Activated naive CD8-positive, alpha-beta T cell treated with anti-CD3 and anti-CD28 coated beads, Interleukin-2, amount 50 U/mL, for 24 hours (primary cell): ENCODE measurements at regions not wholly inside any gene's neighbourhood (a gene's known extent, or its start where the extent isn't known, plus 50 kb on each side); places are given as distances from the start of the nearest gene placed in this dataset.

ENCODE experiments used
- ATAC-seq: fragments of 150-1000 bp; cut with Tn5 transposase; one replicate; pipeline ENCODE4 v1.10.0; 2021
- DNase-seq: peaks from one replicate; pipeline ENCODE4 v3.0.0; 2021
- H3K27ac Mint-ChIP-seq: one replicate; pipeline ENCODE4 v1.8.0; 2021; ENCODE audit warnings: mild to moderate bottlenecking, mixed read lengths
- H3K27me3 Mint-ChIP-seq: one replicate; pipeline ENCODE4 v1.8.0; 2021; ENCODE audit warnings: mixed read lengths
- H3K36me3 Mint-ChIP-seq: one replicate; pipeline ENCODE4 v1.8.0; 2021; ENCODE audit warnings: low read depth, mixed read lengths
- H3K4me1 Mint-ChIP-seq: one replicate; pipeline ENCODE4 v1.8.0; 2021; ENCODE audit warnings: mixed read lengths
- H3K4me3 Mint-ChIP-seq: one replicate; pipeline ENCODE4 v1.8.0; 2021; ENCODE audit warnings: mild to moderate bottlenecking, moderate library complexity, mixed read lengths
- H3K9me3 Mint-ChIP-seq: one replicate; pipeline ENCODE4 v1.8.0; 2021; ENCODE audit warnings: mixed read lengths

DNA sequence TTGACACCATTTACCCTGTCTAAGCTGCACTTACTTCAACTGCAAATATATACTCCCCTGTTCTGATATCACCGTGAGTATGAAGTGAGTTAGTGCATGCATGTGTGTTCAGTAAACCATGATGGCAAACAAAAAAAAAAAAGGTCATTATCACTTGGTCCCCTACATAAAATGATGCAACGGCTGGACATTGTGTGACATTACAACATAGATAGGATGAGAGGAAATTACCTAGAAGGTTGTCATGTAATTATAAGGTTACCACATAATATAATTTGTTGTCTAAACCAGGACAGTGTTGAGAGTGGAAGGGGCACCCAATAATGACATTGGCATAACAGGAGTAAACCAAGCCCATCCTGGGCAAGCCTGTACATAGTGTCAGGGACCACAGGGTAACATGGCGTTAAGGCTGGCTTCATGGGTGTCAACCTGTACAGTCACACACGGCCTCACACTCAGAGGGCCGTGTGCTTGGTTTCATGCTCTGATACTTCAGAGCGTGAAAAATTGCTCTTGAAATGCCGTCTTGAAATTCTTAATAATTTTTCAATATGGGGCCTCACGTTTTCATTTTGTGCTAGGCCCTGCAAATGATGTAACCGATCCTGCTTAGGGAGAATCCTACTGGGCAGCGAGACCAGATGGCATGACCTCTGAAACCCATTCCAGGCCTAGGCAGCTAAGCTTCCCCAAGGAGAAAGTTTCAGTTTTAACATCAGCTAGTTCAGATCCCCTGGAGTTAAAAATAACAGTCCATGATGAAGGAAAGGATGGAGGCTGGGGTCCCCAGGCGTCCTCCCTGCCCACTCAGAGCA is 106.1 kb downstream of the AXIN2 start:
- peaks cover 6% of the 10 kb centered on the region for H3K27me3 Mint-ChIP-seq

DNA sequence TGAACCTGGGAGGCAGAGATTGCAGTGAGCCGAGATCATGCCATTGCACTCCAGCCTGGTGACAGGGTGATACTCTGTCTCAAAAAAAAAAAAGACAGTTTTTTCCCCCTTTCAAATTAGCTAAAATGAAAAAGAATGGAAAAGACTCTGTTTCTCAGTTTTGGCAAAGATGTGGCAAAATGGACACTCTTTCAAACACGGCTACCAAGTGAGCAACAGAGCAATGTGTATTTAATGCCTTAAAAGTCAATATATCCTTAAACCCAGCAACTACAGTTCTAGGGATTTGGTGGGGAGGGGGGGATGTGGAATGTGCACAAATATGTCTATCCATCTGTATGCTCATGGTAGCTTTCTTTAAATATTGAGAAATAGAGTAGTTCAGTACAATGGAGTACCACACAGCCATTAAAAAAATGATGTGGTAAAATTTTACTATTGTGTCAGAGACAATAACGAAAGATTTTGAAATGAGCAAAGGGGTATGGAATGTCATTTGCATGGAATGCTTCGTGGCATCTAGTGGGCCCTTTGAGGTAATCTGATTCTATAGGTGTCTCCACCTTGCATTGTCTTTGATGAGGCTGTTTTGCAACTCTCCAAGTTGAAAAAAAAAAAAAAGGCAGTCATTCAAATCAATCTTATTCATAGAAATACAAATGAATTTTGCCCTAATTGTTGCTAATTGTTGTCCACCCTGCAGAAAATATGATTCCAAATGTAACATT is 108.1 kb downstream of the AXIN2 start:
- no peak for DNase-seq
- Mint-ChIP-seq H3K36me3 (no peaks in the 10 kb centered on the region), H3K4me3 (no peak overlapping the region), H3K27me3 (peaks cover 4% of the 10 kb centered on the region), H3K4me1 (no peaks in the 10 kb centered on the region), H3K9me3 (peaks cover 5% of the 10 kb centered on the region), H3K27ac (no peak overlapping the region)
- ATAC-seq = no peak

More for the DNA sequence above, 106.1 kb downstream of the AXIN2 start:
- Mint-ChIP-seq H3K27ac (no peak overlapping the region), H3K4me3 (no peak overlapping the region), H3K9me3 (no peaks in the 10 kb centered on the region), H3K36me3 (no peaks in the 10 kb centered on the region), H3K4me1 (no peaks in the 10 kb centered on the region)
- no peak for ATAC-seq
- no peak for DNase-seq

DNA sequence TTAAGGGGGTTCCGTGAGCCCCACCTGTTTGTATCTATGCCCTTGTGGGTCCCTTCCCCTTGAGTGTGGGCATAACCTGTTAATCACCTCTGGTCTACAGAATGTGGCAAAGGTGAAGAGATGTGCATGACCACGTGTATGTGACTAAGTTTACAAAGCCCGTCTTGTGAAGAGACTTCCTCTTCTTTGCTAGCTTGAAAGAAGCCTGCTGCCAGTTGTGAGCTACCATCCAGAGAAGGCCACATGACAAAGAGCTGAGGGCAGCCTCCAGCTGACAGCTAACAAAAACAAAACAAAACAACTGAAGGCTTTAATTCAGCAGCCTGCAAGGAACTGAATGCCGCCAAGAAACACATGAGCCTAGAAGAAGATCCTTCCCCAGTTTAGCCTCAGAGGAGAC is 112.0 kb downstream of the AXIN2 start:
- H3K9me3 Mint-ChIP-seq = peaks cover 5% of the 10 kb centered on the region
- H3K4me1 Mint-ChIP-seq = no peaks in the 10 kb centered on the region
- H3K27ac Mint-ChIP-seq = no peak overlapping the region
- H3K36me3 Mint-ChIP-seq = no peaks in the 10 kb centered on the region
- no peak overlapping the region for H3K4me3 Mint-ChIP-seq
- no peak for DNase-seq
- ATAC-seq = no peak
- H3K27me3 Mint-ChIP-seq = peaks cover 8% of the 10 kb centered on the region

DNA sequence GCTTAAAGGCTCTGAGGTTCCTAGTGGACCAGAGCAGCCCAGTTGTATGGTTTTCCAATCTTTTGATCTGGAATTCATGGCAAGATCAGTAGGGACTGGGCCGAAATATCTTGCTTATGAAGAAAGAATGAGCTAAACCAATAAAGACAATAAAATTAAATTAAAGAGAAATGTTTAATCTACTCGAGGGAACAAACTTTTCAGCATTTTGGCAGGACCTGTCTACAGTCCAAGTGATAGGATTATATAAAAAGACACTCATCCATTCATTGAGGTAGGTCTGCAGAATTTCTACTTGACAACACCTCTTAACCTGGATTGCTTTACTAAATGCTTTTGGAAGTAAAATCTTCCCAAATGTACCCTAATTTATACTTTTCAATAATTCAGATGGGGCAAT is 113.6 kb downstream of the AXIN2 start:
- Mint-ChIP-seq H3K27ac (no peak overlapping the region), H3K9me3 (peaks cover 5% of the 10 kb centered on the region), H3K4me3 (no peak overlapping the region), H3K36me3 (no peaks in the 10 kb centered on the region), H3K27me3 (peaks cover 8% of the 10 kb centered on the region), H3K4me1 (no peaks in the 10 kb centered on the region)
- DNase-seq (no peak), ATAC-seq (no peak)

DNA sequence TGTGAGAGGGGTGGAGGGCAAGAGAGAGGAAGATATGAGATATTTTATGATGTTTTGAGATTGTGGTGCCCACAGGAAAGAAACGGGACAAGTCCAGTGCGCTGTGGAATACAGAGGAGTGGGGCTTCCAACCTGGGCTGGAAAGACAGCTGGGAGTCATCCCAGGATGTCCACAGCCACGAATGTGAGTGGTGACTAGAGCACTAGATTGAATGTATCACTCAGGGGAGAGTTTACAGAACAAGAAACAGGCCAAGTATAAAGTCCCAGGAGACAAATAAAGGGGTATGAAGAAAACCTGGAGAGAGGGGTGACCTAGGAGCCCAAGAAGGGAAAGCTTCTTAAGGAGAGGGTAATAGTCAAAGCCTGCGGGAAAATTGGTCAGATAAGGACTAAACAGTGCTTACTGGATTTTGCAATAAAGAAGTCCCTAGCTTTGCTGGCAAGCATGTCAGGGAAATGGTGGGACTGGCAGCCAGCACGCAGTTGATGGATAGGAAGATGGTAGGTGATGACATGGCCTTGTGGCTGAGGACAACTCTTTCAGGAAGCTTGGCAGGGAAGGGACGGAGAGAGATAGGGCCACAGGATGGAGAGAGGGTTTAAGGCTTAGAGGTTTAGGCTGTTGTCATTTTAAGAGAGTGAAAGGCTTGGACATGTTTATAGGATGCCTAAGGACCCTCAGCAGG is 114.5 kb downstream of the AXIN2 start:
- ATAC-seq (no peak), DNase-seq (no peak)
- Mint-ChIP-seq H3K27me3 (peaks cover 8% of the 10 kb centered on the region), H3K4me1 (peaks cover 2% of the 10 kb centered on the region), H3K36me3 (no peaks in the 10 kb centered on the region), H3K27ac (no peak overlapping the region), H3K4me3 (no peak overlapping the region), H3K9me3 (peaks cover 5% of the 10 kb centered on the region)

DNA sequence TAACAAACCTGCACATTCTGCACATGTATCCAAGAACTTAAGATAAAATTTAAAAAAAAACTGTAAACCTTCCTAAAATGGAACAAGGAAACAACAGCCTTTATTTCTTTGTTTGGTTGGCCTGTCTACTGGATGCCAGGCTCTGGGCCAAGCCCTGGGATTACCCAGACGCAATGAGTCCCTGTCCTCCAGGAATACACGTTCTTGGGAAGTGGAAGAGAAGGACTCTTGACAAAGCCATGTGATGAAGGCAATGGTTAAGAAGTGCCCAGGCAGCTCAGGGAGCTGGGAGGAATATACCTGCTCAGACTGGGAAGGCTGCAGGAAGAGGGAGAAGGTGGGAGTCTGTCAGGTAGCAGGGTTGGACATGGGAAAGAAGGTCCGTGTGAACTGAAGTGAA is 115.4 kb downstream of the AXIN2 start:
- Mint-ChIP-seq H3K36me3 (no peaks in the 10 kb centered on the region), H3K27me3 (peaks cover 8% of the 10 kb centered on the region), H3K4me3 (no peak overlapping the region), H3K9me3 (peaks cover 5% of the 10 kb centered on the region), H3K27ac (no peak overlapping the region), H3K4me1 (peaks cover 2% of the 10 kb centered on the region)
- ATAC-seq (no peak), DNase-seq (no peak)

DNA sequence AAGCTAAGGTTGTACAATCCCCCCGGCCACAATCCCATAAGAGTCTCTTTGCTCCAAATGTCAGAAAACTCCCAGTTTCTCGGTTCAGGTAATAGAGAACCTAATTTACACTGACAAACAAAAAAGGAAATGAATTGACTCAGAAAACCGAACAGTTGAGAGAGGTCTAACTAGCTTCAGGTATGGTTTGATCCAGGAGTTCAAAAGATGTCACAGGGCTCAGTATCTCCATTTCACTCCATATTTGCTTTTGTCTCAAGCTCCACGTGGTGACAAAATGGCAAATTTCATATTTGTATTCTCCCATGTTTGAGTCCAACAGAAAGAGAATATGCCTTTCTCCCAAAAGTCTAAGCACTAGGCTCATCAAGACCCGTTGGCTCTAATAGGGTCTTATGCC is 117.4 kb downstream of the AXIN2 start:
- Mint-ChIP-seq H3K9me3 (no peaks in the 10 kb centered on the region), H3K4me3 (no peak overlapping the region), H3K36me3 (no peaks in the 10 kb centered on the region), H3K4me1 (peaks cover 2% of the 10 kb centered on the region), H3K27ac (no peak overlapping the region), H3K27me3 (peaks cover 13% of the 10 kb centered on the region)
- no peak for DNase-seq
- ATAC-seq = no peak

DNA sequence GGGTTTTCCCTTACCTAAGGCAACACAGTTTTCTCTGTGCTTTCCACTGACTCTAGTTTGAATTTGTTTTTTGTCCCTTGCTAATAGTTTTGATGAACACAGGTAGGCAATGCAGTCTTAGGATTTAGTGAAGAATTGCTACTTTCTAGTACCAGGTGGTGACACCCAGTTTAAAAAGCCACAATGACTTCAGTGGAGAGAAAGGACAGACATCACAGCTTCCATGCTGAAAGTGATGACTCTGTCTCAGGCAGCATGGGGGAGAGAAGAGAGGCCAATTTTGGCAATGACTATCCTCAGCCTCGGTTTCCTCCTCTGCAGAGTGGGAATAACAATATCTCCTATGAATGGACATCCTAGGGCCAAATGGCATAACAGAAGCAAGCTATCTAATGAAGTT is 118.8 kb downstream of the AXIN2 start:
- no peak overlapping the region for H3K4me3 Mint-ChIP-seq
- DNase-seq = no peak
- H3K27me3 Mint-ChIP-seq = peaks cover 18% of the 10 kb centered on the region
- peaks cover 2% of the 10 kb centered on the region for H3K4me1 Mint-ChIP-seq
- no peak for ATAC-seq
- H3K27ac Mint-ChIP-seq = no peak overlapping the region
- no peaks in the 10 kb centered on the region for H3K9me3 Mint-ChIP-seq
- no peaks in the 10 kb centered on the region for H3K36me3 Mint-ChIP-seq

DNA sequence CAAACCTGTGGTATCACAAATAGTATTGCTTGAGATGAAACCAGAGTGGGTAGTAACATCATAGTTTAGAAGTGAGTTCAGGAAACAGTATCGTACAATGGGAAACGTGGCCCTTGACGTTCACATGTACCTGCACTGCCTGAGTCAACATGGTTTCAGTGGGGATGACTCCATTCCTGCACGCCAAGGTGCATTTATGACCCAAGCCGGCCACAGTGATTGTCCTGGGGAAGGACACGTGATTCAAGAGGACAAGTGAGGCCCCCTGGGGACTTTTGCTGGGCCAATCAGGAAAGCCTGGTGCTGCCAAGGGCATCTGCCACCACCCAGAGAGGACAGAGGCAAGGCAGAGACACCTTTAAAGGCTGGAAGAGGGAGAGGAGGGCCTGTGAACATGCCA is 119.2 kb downstream of the AXIN2 start:
- ATAC-seq = no peak
- H3K36me3 Mint-ChIP-seq = no peaks in the 10 kb centered on the region
- H3K4me1 Mint-ChIP-seq = peaks cover 2% of the 10 kb centered on the region
- DNase-seq = no peak
- H3K27me3 Mint-ChIP-seq = peaks cover 20% of the 10 kb centered on the region
- no peak overlapping the region for H3K4me3 Mint-ChIP-seq
- H3K27ac Mint-ChIP-seq = no peak overlapping the region
- H3K9me3 Mint-ChIP-seq = no peaks in the 10 kb centered on the region

DNA sequence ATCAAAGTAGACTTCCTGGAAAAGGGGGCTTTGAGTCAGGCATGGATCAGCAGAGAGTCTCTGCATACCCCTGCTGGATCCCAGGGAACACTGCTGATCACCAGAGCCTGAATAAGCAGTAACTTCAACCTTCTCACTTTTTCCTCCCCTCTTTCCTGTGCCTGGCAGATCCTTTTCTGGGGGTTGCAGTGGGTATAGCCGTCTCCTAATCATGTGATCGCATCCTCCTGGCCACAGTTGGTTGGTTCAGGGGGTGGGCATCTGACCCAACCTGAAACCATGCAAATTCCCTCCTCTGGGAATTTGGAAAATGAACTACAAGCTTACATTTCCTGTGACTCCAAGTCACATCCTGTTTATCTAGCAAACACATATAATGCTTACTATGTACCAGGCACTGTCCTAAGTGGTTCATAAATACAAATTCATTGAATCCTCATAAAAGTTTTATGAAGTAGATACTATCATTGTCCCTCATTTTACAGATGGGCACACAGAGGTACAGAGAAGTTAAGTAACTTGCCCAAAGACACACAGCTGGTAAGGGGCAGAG is 120.3 kb downstream of the AXIN2 start:
- Mint-ChIP-seq H3K27me3 (peaks cover 18% of the 10 kb centered on the region), H3K4me1 (peaks cover 2% of the 10 kb centered on the region), H3K27ac (no peak overlapping the region), H3K9me3 (no peaks in the 10 kb centered on the region), H3K4me3 (no peak overlapping the region), H3K36me3 (no peaks in the 10 kb centered on the region)
- ATAC-seq = no peak
- DNase-seq = no peak

DNA sequence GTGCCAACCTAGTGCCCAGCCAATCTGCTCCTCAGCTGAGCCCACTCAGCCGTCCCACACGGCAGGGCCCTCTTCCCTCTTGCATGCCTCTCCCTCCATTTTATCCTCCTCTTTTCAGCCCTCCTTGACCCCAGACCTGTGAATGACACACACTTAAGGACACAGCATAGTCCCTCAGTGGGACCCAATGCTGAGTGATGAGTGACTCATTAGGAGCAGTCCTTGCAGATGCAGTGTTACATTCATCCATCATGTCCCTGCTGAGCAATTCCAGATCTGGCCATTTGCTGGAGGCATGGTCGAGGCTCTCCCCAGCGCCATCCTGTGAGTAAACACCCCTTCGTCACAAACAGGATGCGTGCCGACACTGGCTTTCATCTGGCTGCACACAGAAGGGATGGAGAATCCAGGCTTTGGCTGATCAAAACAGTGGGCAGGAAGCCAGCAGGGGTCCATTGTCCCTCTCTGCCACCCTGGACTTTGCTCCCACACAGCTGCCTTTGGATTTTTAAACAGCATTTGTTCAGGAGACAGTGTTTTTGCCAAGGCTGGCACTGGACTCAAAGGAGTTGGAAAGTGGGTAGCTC is 122.6 kb downstream of the AXIN2 start:
- no peak for ATAC-seq

DNA sequence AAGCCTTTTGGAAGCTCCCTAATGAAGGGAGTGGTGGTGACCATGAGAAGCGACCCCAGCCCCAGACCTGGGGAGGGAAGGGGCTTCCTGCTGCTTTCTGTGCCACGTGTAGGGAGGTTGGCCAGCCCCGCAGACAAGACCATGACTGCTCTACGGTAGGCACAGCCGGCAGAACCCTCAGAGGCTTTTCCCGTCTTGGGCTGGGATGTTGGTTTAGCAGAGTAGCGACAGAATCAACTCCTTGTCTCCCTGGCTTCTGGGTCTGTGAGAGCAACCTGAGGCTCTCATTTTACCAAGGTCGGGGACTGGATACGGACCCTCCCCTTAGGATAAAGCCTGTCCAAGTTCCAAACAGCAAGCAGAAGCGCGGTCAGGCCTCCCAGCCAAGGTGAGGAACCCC is 123.3 kb downstream of the AXIN2 start:
- Mint-ChIP-seq H3K4me1 (peaks cover 15% of the 10 kb centered on the region), H3K36me3 (no peaks in the 10 kb centered on the region), H3K27me3 (peaks cover 25% of the 10 kb centered on the region), H3K27ac (no peak overlapping the region), H3K4me3 (no peak overlapping the region), H3K9me3 (peaks cover 3% of the 10 kb centered on the region)
- no peak for DNase-seq
- no peak for ATAC-seq

More for the DNA sequence above, 122.6 kb downstream of the AXIN2 start:
- H3K4me3 Mint-ChIP-seq = no peak overlapping the region
- DNase-seq = no peak
- H3K36me3 Mint-ChIP-seq = no peaks in the 10 kb centered on the region
- no peak overlapping the region for H3K27ac Mint-ChIP-seq
- H3K9me3 Mint-ChIP-seq = no peaks in the 10 kb centered on the region
- peaks cover 24% of the 10 kb centered on the region for H3K27me3 Mint-ChIP-seq
- H3K4me1 Mint-ChIP-seq = peaks cover 9% of the 10 kb centered on the region

DNA sequence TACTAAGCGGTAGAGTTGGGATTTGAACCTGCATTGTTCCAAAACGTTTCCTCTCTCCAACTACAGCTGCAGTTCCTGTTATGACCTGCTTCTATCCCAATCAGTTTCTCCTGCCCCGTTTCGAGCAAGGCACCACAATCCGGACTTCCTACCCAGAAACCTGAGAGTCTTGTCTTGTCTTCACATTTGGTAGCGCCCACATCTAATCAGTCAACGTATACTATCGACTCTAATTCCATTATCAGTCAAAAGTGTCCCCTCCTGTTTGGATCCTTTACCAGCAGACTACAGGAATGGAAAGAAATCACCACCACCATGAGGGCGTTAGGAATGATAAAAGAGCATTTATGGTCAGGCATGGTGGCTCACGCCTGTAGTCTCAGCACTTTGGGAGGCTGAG is 124.6 kb downstream of the AXIN2 start:
- H3K4me1 Mint-ChIP-seq = peaks cover 16% of the 10 kb centered on the region
- H3K9me3 Mint-ChIP-seq = peaks cover 12% of the 10 kb centered on the region
- ATAC-seq (no peak), DNase-seq (no peak)
- peaks cover 25% of the 10 kb centered on the region for H3K27me3 Mint-ChIP-seq
- H3K27ac Mint-ChIP-seq = no peak overlapping the region
- peaks cover 8% of the 10 kb centered on the region for H3K36me3 Mint-ChIP-seq
- no peak overlapping the region for H3K4me3 Mint-ChIP-seq

DNA sequence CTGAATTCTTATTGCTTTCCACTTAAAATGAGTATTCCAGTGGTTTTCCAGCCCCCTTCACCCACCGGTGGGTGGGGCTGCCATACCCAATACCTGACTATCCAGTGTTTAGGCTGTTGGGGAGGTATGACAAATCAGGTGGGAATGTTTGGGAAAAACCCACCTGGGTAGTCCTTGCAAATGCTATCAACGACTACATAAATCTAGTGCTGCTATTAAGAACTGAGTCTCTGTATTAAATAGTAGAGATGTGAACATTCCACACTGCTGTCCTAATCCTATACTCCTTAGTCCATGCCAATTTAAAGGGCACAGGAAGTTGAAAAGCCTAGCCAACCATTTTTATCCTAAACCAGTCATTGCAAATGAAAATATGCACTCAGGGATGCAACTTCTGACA is 126.6 kb downstream of the AXIN2 start:
- peaks cover 24% of the 10 kb centered on the region for H3K27me3 Mint-ChIP-seq
- ATAC-seq = no peak
- H3K36me3 Mint-ChIP-seq = peaks cover 12% of the 10 kb centered on the region
- H3K4me3 Mint-ChIP-seq = no peak overlapping the region
- DNase-seq = no peak
- peaks cover 25% of the 10 kb centered on the region for H3K4me1 Mint-ChIP-seq
- no peak overlapping the region for H3K27ac Mint-ChIP-seq
- H3K9me3 Mint-ChIP-seq = peaks cover 24% of the 10 kb centered on the region
